ENCODE measurements at regions not wholly inside any gene's neighbourhood (a gene's known extent, or its start where the extent isn't known, plus 50 kb on each side); places are given as distances from the start of the nearest gene placed in this dataset.

- TF ChIP-seq CTCF (IDR thresholded peaks at IDR 0.05): no peak
- no peak for TF ChIP-seq POLR2A (IDR thresholded peaks at IDR 0.05)
Observed at GRCh38 chr2:71886241-71886640, 261.4 kb downstream of the CYP26B1 start.
